ENCODE measurements at regions not wholly inside any gene's neighbourhood (a gene's known extent, or its start where the extent isn't known, plus 50 kb on each side); places are given as distances from the start of the nearest gene placed in this dataset.

- POLR2A ChIA-PET = no interaction called here
- H3K36me3 ChIP-seq (ENCODE audit: control insufficient read depth in 4 of 4, insufficient read depth in 4 of 4, low read length in 3 of 4) = no peaks in the 10 kb centered on the region
- no peak overlapping the region for H3K27ac ChIP-seq (ENCODE audit: insufficient read depth in 1 of 2, low read depth in 1 of 2, low read length in 2 of 2, poor library complexity in 1 of 2, severe bottlenecking in 2 of 2)
- DNase-seq = no peak
- H3K4me1 ChIP-seq (ENCODE audit: control extremely low read depth in 1 of 4, control insufficient read depth in 4 of 4, insufficient read depth in 4 of 4, low read length in 3 of 4) = no peaks in the 10 kb centered on the region
- WGBS (ENCODE audit: insufficient coverage) = 89% methylated on average over 1 of the region's 6 CpGs
- peaks cover 0 to 7% (median 0%) of the 10 kb centered on the region in 5 experiments for H3K9me3 ChIP-seq (ENCODE audit: control extremely low read depth in 1 of 5, control insufficient read depth in 4 of 5, insufficient read depth in 2 of 5, low read depth in 1 of 5, low read length in 4 of 5)
- H3K4me3 ChIP-seq (ENCODE audit: control insufficient read depth in 1 of 7, extremely low read depth in 1 of 7, insufficient read depth in 4 of 7, low read depth in 2 of 7, low read length in 6 of 7) = no peak overlapping the region
- CTCF ChIA-PET = no interaction called here
- H3K27me3 ChIP-seq (replicated peaks in 2 of 5; ENCODE audit: control insufficient read depth in 4 of 5, insufficient read depth in 5 of 5, low read length in 4 of 5) = no peaks in the 10 kb centered on the region
These were observed 81.2 kb upstream of the RAP1B start for GRCh38 chr12:68529466-68529865.

GRCh38 chr12:68529869-68530268 is 80.8 kb upstream of the RAP1B start:
- no peaks in the 10 kb centered on the region for H3K36me3 ChIP-seq (ENCODE audit: control insufficient read depth in 4 of 4, insufficient read depth in 4 of 4, low read length in 3 of 4)
- H3K4me3 ChIP-seq (ENCODE audit: control insufficient read depth in 1 of 7, extremely low read depth in 1 of 7, insufficient read depth in 4 of 7, low read depth in 2 of 7, low read length in 6 of 7) = no peak overlapping the region
- H3K27ac ChIP-seq (ENCODE audit: insufficient read depth in 1 of 2, low read depth in 1 of 2, low read length in 2 of 2, poor library complexity in 1 of 2, severe bottlenecking in 2 of 2) = no peak overlapping the region
- no peaks in the 10 kb centered on the region for H3K4me1 ChIP-seq (ENCODE audit: control extremely low read depth in 1 of 4, control insufficient read depth in 4 of 4, insufficient read depth in 4 of 4, low read length in 3 of 4)
- WGBS (ENCODE audit: insufficient coverage) = 100% methylated on average over 1 of the region's 5 CpGs
- no peaks in the 10 kb centered on the region for H3K27me3 ChIP-seq (replicated peaks in 2 of 5; ENCODE audit: control insufficient read depth in 4 of 5, insufficient read depth in 5 of 5, low read length in 4 of 5)
- H3K9me3 ChIP-seq (ENCODE audit: control extremely low read depth in 1 of 5, control insufficient read depth in 4 of 5, insufficient read depth in 2 of 5, low read depth in 1 of 5, low read length in 4 of 5) = peaks cover 0 to 4% (median 0%) of the 10 kb centered on the region in 5 experiments
- DNase-seq = no peak
- CTCF ChIA-PET = no interaction called here
- POLR2A ChIA-PET = no interaction called here

- Histone ChIP-seq H3K36me3 (ENCODE audit: control insufficient read depth in 4 of 4, insufficient read depth in 4 of 4, low read length in 3 of 4) (no peaks in the 10 kb centered on the region), H3K9me3 (ENCODE audit: control extremely low read depth in 1 of 5, control insufficient read depth in 4 of 5, insufficient read depth in 2 of 5, low read depth in 1 of 5, low read length in 4 of 5) (peaks cover 0 to 2% (median 0%) of the 10 kb centered on the region in 5 experiments), H3K4me3 (ENCODE audit: control insufficient read depth in 1 of 7, extremely low read depth in 1 of 7, insufficient read depth in 4 of 7, low read depth in 2 of 7, low read length in 6 of 7) (no peak overlapping the region), H3K27ac (ENCODE audit: insufficient read depth in 1 of 2, low read depth in 1 of 2, low read length in 2 of 2, poor library complexity in 1 of 2, severe bottlenecking in 2 of 2) (no peak overlapping the region), H3K4me1 (ENCODE audit: control extremely low read depth in 1 of 4, control insufficient read depth in 4 of 4, insufficient read depth in 4 of 4, low read length in 3 of 4) (no peaks in the 10 kb centered on the region), H3K27me3 (replicated peaks in 2 of 5; ENCODE audit: control insufficient read depth in 4 of 5, insufficient read depth in 5 of 5, low read length in 4 of 5) (no peaks in the 10 kb centered on the region)
- ChIA-PET CTCF (no interaction called here), POLR2A (no interaction called here)
- no peak for DNase-seq
- 100% methylated on average over 2 of the region's 4 CpGs for WGBS (ENCODE audit: insufficient coverage)
These were observed 80.4 kb upstream of the RAP1B start for GRCh38 chr12:68530299-68530698.

GRCh38 chr12:68530965-68531364 is 79.7 kb upstream of the RAP1B start:
- DNase-seq = no peak
- Histone ChIP-seq H3K4me3 (ENCODE audit: control insufficient read depth in 1 of 7, extremely low read depth in 1 of 7, insufficient read depth in 4 of 7, low read depth in 2 of 7, low read length in 6 of 7) (no peak overlapping the region), H3K4me1 (ENCODE audit: control extremely low read depth in 1 of 4, control insufficient read depth in 4 of 4, insufficient read depth in 4 of 4, low read length in 3 of 4) (no peaks in the 10 kb centered on the region), H3K27me3 (replicated peaks in 2 of 5; ENCODE audit: control insufficient read depth in 4 of 5, insufficient read depth in 5 of 5, low read length in 4 of 5) (no peaks in the 10 kb centered on the region), H3K36me3 (ENCODE audit: control insufficient read depth in 4 of 4, insufficient read depth in 4 of 4, low read length in 3 of 4) (no peaks in the 10 kb centered on the region), H3K27ac (ENCODE audit: insufficient read depth in 1 of 2, low read depth in 1 of 2, low read length in 2 of 2, poor library complexity in 1 of 2, severe bottlenecking in 2 of 2) (no peak overlapping the region), H3K9me3 (ENCODE audit: control extremely low read depth in 1 of 5, control insufficient read depth in 4 of 5, insufficient read depth in 2 of 5, low read depth in 1 of 5, low read length in 4 of 5) (no peaks in the 10 kb centered on the region)
- ChIA-PET CTCF (no interaction called here), POLR2A (no interaction called here)
- WGBS (ENCODE audit: insufficient coverage) = no CpG with 5 or more reads among the region's 1 CpG

- no CpG with 5 or more reads among the region's 1 CpG for WGBS (ENCODE audit: insufficient coverage)
- Histone ChIP-seq H3K36me3 (ENCODE audit: control insufficient read depth in 4 of 4, insufficient read depth in 4 of 4, low read length in 3 of 4) (no peaks in the 10 kb centered on the region), H3K4me3 (ENCODE audit: control insufficient read depth in 1 of 7, extremely low read depth in 1 of 7, insufficient read depth in 4 of 7, low read depth in 2 of 7, low read length in 6 of 7) (no peak overlapping the region), H3K27me3 (replicated peaks in 2 of 5; ENCODE audit: control insufficient read depth in 4 of 5, insufficient read depth in 5 of 5, low read length in 4 of 5) (no peaks in the 10 kb centered on the region), H3K27ac (ENCODE audit: insufficient read depth in 1 of 2, low read depth in 1 of 2, low read length in 2 of 2, poor library complexity in 1 of 2, severe bottlenecking in 2 of 2) (no peak overlapping the region), H3K9me3 (ENCODE audit: control extremely low read depth in 1 of 5, control insufficient read depth in 4 of 5, insufficient read depth in 2 of 5, low read depth in 1 of 5, low read length in 4 of 5) (no peaks in the 10 kb centered on the region), H3K4me1 (ENCODE audit: control extremely low read depth in 1 of 4, control insufficient read depth in 4 of 4, insufficient read depth in 4 of 4, low read length in 3 of 4) (peaks cover 0 to 12% (median 11%) of the 10 kb centered on the region in 4 experiments)
- CTCF ChIA-PET = interaction anchor here (1.4 kb wide), 1 partner anchor 91 kb away, joined by 3 read pairs; no protein-coding TSS in a partner anchor
- POLR2A ChIA-PET = no interaction called here
- DNase-seq = no peak
These were observed 78.4 kb upstream of the RAP1B start for GRCh38 chr12:68532204-68532886.

GRCh38 chr12:68532887-68533248 is 77.8 kb upstream of the RAP1B start:
- Histone ChIP-seq H3K27ac (ENCODE audit: insufficient read depth in 1 of 2, low read depth in 1 of 2, low read length in 2 of 2, poor library complexity in 1 of 2, severe bottlenecking in 2 of 2) (no peak overlapping the region), H3K4me3 (ENCODE audit: control insufficient read depth in 1 of 7, extremely low read depth in 1 of 7, insufficient read depth in 4 of 7, low read depth in 2 of 7, low read length in 6 of 7) (no peak overlapping the region), H3K36me3 (ENCODE audit: control insufficient read depth in 4 of 4, insufficient read depth in 4 of 4, low read length in 3 of 4) (no peaks in the 10 kb centered on the region), H3K27me3 (replicated peaks in 2 of 5; ENCODE audit: control insufficient read depth in 4 of 5, insufficient read depth in 5 of 5, low read length in 4 of 5) (no peaks in the 10 kb centered on the region), H3K9me3 (ENCODE audit: control extremely low read depth in 1 of 5, control insufficient read depth in 4 of 5, insufficient read depth in 2 of 5, low read depth in 1 of 5, low read length in 4 of 5) (no peaks in the 10 kb centered on the region), H3K4me1 (ENCODE audit: control extremely low read depth in 1 of 4, control insufficient read depth in 4 of 4, insufficient read depth in 4 of 4, low read length in 3 of 4) (peaks cover 0 to 16% (median 13%) of the 10 kb centered on the region in 4 experiments)
- CTCF ChIA-PET = interaction anchor here (1.4 kb wide), 1 partner anchor 91 kb away, joined by 3 read pairs; no protein-coding TSS in a partner anchor
- no peak for DNase-seq
- POLR2A ChIA-PET = no interaction called here
- 67% methylated on average over 1 of the region's 2 CpGs for WGBS (ENCODE audit: insufficient coverage)

- no peak overlapping the region for H3K4me3 ChIP-seq (ENCODE audit: control insufficient read depth in 1 of 7, extremely low read depth in 1 of 7, insufficient read depth in 4 of 7, low read depth in 2 of 7, low read length in 6 of 7)
- POLR2A ChIA-PET = no interaction called here
- H3K27me3 ChIP-seq (replicated peaks in 2 of 5; ENCODE audit: control insufficient read depth in 4 of 5, insufficient read depth in 5 of 5, low read length in 4 of 5) = no peaks in the 10 kb centered on the region
- no peaks in the 10 kb centered on the region for H3K36me3 ChIP-seq (ENCODE audit: control insufficient read depth in 4 of 4, insufficient read depth in 4 of 4, low read length in 3 of 4)
- no peak for DNase-seq
- H3K9me3 ChIP-seq (ENCODE audit: control extremely low read depth in 1 of 5, control insufficient read depth in 4 of 5, insufficient read depth in 2 of 5, low read depth in 1 of 5, low read length in 4 of 5) = no peaks in the 10 kb centered on the region
- H3K27ac ChIP-seq (ENCODE audit: insufficient read depth in 1 of 2, low read depth in 1 of 2, low read length in 2 of 2, poor library complexity in 1 of 2, severe bottlenecking in 2 of 2) = no peak overlapping the region
- CTCF ChIA-PET = interaction anchor here (2.0 kb wide), 1 partner anchor 33 kb away, joined by 5 read pairs; no protein-coding TSS in a partner anchor
- WGBS (ENCODE audit: insufficient coverage) = no CpG with 5 or more reads among the region's 5 CpGs
- H3K4me1 ChIP-seq (ENCODE audit: control extremely low read depth in 1 of 4, control insufficient read depth in 4 of 4, insufficient read depth in 4 of 4, low read length in 3 of 4) = peaks cover 3 to 22% (median 21%) of the 10 kb centered on the region in 4 experiments
These were observed 76.6 kb upstream of the RAP1B start for GRCh38 chr12:68534108-68534507.

Data from common myeloid progenitor, CD34-positive (primary cell).